ENCODE measurements at regions not wholly inside any gene's neighbourhood (a gene's known extent, or its start where the extent isn't known, plus 50 kb on each side); places are given as distances from the start of the nearest gene placed in this dataset.

DNA sequence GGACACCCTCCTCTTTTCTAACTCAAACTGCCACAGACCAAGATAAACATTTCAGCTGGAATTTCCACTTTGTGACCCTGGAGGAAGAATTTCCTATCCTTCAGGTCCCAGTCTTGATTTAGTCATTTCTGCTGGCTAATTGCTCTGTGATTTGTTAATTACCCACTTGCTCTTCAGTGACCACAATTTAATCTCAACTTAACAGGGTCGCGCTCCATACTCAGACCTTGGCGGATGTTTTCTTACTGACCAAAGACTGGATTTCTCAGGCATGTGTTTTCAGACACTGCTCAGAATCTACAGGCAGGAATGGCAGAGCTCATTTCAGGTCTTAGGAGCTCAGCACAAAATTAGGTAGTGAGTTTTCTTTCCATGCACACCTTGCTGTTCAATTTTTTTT lies 188.9 kb downstream of the ASMT start:
- TF ChIP-seq, protein P1, sequence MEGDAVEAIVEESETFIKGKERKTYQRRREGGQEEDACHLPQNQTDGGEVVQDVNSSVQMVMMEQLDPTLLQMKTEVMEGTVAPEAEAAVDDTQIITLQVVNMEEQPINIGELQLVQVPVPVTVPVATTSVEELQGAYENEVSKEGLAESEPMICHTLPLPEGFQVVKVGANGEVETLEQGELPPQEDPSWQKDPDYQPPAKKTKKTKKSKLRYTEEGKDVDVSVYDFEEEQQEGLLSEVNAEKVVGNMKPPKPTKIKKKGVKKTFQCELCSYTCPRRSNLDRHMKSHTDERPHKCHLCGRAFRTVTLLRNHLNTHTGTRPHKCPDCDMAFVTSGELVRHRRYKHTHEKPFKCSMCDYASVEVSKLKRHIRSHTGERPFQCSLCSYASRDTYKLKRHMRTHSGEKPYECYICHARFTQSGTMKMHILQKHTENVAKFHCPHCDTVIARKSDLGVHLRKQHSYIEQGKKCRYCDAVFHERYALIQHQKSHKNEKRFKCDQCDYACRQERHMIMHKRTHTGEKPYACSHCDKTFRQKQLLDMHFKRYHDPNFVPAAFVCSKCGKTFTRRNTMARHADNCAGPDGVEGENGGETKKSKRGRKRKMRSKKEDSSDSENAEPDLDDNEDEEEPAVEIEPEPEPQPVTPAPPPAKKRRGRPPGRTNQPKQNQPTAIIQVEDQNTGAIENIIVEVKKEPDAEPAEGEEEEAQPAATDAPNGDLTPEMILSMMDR (conservative IDR thresholded peaks at IDR 0.05; ENCODE audit: low read length), result no peak
- no peak for TF ChIP-seq EZH2phosphoT487 (IDR thresholded peaks at IDR 0.05; ENCODE audit: borderline replicate concordance)

Data from Loucy (cell line).